NCI-H2081 treated with DMSO at 0.1 percent for 48 hours (cell line): ENCODE measurements at regions not wholly inside any gene's neighbourhood (a gene's known extent, or its start where the extent isn't known, plus 50 kb on each side); places are given as distances from the start of the nearest gene placed in this dataset.

Experiments
- DNase-seq: peaks from one replicate; lab custom pipeline; 2025; lab: John Stamatoyannopoulos, UW

DNA sequence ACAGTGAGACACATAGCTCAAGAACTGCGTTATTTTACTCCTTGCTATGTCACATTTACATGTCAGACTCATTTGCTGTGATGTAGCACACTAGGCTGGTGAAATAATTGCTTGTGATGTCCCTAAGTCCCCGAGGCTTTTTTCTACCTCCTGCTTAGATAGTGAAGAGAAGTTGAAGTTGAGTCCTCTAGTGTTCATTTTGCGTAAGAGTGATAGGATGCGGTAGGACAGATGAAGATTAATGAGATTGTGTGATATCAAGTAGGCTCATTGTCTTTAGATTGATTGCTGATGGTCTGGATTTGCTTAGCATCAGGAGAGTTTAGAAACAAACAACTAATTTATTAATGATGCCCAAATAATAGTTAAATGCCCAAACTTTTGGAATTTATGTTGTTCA lies 173.6 kb upstream of the NUDT6 start:
- no peak for DNase-seq

DNA sequence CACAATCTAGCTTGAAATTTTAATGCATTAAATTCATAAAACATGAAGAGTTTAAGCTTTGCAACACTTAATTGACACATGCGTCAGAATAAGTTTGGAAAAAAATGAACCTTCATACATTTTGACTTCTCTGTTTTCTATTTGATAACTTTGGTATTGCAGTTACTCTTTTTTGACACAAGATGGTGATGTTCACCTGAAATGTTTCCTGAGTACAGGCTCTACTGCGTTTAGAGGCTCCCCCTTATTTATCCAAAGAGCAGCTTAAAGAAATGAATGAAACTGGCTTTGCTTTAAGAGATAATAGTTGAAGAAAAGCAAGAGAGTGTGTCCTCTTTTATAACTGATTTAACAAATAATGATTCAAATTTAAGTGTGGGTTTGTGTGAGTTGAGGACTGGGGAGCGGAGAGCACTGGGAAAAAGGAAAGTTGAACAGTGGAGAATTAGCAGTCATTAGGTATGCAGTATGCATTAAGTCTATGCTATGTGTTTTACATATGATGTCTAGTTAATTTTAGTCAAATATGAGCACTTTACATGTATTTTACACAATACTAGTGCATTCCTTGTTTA lies 180.6 kb upstream of the NUDT6 start:
- no peak for DNase-seq

DNA sequence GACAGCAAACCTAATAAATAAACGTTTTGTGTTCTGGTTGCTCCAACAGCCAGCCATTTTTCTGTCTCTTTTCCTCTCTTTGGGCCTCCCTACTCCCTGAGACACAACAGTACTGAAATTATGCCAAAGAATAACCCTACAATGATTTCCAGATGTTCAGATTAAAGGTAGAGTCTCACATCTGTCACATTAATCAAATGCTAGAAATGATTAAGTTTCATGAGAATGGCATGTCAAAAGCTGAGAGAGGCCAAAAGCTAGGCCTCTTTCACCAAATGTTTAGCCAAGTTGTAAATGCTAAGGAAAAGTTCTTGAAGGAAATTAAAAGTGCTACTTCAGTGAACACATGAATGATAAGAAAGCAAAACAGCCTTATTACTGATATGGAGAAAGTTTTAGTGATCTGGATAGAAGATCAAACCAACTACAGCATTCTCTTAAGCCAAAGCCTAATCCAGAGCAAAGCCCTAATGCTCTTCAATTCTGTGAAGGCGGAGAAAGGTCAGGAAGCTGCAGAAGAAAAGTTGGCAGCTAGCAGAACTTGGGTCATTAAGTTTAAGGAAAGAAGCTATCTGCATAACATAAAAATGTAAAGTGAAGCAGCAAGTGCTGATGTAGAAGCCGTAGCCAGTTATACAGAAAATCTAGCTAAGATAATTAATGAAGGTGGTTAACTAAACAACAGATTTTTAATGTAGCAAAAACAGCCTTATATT lies 182.1 kb upstream of the NUDT6 start:
- DNase-seq, result no peak

DNA sequence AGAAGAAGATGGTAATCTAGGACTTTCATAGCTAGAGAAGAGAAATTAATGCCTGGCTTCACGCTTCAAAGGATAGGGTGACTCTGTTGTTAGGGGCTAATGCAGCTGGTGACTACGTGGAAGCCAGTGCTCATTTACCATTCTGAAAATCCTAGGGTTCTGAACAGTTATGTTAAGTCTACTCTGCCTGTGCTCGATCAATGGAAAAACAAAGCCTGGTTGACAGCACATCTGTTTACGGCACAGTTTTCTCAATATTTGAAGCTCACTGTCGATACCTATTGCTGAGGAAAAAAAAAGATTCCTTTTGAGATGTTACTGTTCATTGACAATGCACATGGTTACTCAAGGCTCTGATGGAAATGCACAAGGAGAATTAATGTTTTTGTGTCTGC lies 182.6 kb upstream of the NUDT6 start:
- DNase-seq, result no peak

DNA sequence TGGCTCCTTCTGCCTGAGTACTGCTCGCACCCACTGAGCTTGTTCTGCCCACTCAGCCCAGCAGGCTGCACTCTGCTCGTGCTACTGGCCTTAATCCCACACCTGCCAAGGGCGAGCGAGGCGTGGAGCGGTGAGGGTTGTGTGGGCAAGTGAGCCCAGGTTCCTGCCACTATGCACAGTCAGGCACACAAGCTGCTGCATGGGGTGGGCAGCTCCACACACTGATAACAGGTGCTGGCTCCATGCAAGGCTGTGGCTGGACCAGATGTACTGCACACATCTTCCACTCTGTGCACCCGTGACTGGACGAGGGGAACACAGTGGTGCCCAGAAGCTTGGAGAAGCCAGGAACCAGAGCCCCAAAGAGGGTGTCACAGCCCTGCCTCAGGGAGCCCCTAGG lies 184.3 kb upstream of the NUDT6 start:
- DNase-seq, result no peak

DNA sequence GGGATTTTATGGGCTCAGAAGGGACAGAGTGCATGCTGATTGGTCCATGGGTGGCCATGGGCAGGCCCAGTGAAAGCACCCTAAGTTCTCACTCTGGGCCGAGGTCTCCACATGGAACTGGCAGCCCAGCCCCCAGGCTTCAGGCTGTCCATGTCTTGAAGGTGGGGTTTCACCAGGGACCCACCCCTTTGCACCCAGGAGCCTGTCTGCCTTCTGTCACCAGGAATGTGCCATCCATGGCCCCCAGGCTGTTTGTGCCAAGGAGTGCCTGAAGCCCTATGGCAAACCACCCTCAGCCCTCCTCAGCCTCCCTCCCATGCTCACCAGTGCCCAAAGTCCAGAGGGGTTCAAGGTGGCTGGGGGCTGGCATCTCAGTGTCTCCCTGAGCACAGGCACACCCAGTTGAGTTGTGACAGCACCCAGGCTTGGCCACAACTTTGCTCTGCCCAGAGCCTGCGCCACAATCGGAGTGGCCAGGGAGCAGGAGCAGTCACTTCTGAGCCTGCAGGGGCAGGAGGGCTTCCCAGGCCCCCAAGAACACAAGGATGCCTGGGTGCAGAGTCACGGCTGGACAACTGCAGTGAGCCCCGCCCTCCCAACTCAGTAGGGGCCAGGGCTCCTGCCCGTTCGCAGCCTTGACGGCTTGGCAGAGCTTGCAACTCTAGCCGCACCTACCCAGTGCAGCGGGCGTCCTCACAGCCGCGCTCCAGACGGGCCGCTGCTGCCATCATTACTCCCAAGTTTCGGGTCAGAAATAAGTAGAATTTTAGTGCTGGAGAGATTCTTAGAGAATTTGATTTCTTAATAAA lies 185.3 kb upstream of the NUDT6 start:
- DNase-seq, result no peak

DNA sequence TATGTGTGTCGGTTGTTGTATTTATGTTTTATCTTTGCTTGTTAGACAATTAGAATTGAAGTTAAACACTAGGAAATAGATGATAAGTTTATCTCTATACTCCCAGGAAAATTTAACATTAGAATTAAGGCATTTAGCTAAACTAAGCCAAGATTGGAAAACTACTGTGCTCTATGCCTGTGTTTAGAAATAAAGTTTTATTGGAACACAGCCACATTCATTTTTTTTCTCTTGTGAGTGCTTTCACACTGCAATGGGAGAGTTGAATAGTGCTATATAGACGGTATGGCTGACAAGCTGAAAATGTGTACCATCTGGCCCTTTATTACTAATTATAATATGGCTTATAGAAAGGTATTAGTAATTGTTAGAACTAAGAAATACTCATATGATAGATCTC lies 186.7 kb upstream of the NUDT6 start:
- no peak for DNase-seq

DNA sequence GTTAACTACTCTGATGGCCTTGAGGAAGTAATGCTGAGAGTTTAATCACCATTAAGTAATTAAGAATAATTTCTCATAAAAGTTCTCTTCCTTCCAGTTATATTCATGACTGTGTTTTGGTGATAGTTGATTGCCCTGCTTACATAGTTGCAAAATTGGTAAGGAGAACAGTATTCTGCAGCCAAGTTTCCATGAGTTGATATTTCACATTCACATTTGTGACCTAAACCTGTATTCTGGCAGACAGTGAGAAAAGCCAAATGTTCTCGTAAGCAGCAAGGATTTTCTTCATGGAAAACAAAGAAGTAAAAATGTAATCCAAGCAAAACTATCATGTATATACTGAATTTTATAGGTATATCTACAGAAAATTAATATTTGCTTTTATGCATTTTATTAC lies 187.8 kb upstream of the NUDT6 start:
- DNase-seq, result no peak

DNA sequence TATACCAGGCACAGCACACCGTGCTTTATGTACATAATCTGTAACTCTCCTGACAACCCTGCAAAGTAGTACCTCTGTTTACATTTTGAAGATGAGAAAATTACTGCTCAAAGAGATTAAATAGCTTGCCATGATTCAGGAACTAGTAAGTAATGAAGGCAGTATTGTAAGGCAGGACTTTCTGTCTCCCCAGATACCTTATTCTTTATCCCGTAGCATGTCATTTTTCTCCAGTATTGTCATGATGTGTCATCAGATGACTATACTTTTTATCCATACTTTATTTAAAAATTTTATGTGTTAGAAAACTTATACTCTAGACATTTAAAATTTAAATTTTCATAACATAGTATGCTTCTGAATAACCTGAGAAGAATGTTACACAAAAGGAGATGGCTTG lies 188.3 kb upstream of the NUDT6 start:
- DNase-seq, result no peak

DNA sequence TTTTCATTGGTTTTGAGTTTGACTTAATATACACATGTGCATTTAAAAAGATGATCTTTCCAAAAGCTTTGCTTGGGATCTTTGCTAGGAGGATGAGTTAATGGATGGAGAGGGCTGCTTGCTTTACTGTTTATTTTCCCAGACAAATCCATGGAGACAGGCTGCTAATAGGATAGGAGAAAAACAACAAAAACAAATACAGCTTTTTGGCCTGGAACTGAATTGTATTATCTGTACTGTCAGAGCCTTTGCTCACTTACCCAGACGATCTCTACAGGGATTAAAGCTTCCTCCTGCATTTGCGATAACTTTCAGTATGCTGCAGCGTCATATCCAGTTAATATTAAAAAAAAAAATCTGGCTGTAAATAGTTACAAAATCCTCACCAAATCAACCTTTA lies 190.8 kb upstream of the NUDT6 start:
- DNase-seq, result no peak

DNA sequence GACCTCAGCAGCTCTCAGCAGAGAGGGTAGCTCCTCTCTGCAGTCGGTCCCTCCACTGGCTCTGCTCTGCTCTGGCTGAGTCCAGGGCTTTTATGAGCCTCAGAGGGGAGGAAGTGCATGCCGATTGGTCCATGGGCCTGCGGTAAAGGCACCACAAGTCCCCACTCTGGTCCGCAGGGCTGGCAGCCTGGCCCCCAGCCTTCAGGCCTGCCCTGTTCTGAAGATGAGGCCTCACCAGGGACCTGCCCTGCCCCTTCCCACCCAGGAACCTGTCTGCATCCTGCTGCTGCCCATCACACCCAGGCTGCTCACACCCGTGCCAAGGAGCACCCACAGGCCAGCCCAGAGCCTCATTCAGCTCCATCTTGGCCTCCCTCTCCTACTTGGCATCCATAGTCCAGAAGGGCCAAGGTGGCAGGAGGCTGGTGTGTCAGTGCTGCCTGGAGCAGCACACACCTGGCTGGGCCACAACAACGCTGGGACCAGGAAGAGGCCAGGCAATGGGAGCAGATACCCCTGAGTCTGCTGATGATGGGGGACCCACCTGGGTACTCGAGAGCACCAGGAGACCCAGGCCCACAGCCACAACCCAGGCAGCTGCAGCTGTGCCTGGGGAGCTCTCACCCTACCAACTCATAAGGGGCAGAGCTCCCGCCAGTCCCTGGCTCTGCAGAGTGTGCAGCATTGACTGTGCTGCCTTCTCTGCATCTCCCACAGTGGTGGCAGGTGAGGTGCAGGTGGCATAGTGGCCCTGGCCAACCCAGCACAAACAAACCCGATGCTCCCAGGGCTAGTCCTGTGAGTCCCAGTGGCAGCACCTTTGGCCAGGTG lies 191.9 kb upstream of the NUDT6 start:
- DNase-seq, result no peak

DNA sequence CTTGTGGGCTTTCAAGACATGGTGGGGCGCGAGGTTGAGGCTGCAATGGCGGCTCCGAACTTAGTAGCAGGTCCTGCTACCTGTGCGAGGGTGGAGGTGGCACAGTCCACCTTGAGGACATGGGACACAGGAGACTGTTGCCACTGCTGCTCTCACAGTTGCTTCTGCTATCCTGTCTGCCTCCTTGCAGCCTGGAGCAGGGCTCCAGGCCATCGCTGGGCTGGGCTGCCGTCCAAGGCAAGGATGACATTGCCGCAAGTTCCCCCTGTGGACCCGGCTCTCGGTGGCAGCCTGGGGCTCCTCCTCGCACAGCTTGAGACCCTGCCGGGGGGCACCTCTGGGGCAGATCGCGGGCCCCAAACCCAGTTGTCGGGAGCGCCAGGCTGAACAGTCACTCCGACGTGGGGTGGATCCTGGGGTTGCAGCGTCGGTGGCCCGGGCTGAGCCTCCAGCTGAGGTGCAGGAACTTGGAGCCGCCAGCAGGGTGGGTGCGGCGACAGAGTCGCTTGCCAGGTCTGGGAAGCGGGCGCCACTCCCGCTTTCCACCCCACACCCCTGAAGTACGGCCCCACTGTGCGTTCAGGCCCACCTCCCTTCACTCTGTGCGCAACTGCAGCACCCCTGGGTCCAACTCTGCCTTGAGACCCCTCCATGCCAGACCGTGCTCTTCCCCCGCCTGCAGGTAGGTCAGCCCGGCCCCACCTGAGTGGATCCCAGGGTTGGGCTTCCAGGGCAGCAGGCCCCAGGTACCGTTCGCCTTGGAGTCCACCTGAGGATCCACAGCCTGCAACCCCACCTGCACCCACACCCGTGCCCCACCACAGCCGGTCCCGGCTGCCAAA lies 192.7 kb upstream of the NUDT6 start:
- DNase-seq, result no peak

DNA sequence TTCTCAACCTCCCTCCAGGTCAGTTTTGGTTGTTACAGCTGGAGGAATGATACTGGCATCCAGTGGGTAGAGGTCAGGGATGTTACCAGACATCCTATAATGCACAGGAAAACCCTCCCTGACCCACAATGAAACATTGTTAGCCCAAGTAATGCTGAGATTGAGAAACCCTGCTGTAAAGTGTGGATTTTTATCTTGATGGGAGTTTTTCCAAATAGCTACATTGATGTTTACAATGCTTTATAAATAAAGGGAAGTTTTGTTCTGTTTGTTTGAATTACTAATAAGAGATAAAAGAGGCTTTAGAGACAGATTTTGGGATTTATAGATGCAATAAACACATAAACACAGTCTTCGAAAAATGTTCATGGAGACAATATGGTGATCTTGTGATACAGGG lies 194.0 kb upstream of the NUDT6 start:
- no peak for DNase-seq

DNA sequence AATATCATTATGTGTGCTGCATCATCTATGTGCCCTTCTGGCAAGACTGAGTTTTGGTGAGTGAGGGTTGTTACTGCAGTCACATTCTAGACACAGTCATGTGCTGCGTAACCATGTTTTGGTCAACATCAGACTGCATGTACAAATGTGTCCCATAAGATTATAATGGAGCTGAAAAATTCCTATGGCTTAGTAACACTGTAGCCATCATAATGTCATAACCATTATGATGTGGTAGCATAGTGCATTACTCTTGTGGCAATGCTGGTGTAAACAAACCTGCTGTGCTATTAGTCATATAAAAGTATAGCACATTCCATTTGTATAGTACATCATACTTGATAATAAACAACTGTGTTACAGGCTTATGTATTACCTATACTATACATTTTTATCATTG lies 198.1 kb upstream of the NUDT6 start:
- no peak for DNase-seq

DNA sequence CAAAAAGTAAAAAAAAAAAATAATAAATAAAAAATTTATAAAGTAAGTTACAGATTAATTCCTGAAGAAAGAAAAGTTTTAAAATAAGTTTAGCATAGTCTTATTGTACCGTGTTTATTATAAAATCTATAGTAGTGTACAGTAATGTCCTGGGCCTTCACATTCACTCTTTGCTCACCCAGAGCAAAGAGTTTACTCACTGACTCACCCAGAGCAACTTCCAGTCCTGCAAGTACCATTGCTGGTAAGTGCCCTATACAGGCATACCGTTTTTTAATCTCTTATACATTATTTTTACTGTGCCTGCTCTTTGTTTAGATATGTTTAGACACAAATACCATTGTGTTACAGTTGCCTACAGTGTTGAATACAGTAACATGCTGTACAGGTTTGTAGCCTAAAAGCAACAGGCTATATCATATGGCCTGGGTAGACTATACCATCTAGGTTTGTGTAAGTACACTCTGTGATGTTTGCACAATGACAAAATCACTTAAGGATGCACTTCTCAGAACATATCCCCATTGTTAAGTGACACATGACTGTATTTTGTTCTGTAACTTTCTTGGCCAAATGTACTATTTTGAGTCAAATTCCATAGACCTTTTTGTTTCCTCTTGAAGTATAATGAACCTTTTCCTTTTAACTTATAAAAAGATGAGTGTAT lies 199.0 kb upstream of the NUDT6 start:
- no peak for DNase-seq

DNA sequence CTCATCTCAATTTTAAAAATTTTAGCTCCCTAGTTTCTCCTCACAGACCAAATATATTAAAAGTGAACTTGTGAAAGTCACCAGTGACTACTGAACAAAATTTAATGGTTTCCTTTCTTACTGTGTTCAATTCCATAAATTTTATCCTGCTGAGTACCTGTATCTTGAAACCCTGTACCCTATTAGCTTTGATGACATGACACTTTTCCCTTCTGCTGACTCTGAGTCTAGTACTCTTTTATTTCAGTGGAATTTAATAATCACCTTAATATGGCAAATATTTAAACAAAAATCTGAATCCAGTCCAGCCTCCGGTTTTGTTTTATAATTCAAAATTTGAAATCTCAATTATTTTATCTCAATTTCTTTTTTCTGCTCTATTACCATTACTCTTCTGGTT lies 203.1 kb upstream of the NUDT6 start:
- DNase-seq, result no peak

DNA sequence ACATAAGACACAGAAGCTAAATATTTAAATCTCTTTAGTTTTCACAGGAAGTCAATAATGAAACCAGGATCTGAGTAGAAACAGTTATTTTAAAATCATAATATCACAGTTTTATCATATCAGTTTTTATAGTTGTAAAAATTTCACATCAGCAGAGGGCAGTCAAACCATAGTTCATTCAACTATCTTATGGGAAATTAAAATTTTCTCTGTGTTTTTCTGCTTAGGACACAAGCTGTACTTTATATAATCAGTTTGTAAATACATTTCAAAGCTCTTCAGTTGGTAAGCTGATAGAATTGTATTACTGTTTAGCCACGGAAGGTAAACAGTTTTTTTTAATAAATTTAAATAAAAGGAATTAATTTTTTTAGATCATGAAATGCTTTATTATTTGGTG lies 204.8 kb upstream of the NUDT6 start:
- DNase-seq, result no peak

DNA sequence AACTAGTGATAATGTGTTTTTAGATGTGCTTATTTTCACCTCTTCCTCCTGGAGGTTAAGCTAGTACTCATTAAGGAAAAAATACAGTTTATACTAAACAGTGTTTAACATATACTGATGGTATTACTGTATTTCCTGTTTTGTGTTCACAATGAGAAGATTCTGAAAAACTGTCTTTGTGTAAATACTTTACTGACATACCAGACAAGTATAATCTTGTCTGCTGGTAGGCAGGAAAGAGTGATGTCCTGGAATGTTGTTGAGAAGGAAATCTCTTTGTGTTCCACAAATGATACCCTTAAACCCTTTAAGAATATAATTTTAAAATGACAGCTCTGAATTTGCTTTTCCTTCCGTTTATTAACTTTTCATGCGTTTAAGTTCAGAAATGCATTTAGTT lies 205.5 kb upstream of the NUDT6 start:
- DNase-seq, result no peak

DNA sequence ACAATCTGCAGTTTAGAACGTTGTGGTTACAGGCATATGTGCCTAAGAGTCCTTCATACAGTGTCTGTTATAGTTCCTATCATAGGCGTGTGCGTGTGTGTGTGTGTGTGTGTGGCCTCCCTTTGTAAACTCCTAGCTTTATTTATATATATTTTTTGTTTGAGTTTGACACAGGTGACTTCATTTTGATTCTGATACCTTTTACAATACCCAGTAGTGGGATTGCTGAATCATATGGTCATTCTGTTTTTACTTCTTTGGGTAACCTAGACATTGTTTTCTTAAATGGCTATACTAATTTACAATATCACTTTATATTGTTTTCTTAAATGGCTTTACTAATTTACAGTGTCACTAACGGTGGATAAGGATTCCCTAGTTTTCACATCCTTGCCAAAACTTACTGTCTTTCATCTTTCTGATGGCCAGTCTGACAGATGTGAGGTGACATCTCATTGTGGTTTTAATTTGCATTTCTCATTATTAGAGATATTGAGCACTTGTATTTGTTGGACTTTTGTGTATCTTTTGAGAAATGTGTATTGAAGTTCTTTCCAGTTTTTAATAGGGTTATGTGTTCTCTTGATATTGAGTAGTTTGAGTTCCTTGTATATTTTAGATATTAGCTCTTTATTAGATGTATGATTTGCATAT lies 211.1 kb upstream of the NUDT6 start:
- no peak for DNase-seq

DNA sequence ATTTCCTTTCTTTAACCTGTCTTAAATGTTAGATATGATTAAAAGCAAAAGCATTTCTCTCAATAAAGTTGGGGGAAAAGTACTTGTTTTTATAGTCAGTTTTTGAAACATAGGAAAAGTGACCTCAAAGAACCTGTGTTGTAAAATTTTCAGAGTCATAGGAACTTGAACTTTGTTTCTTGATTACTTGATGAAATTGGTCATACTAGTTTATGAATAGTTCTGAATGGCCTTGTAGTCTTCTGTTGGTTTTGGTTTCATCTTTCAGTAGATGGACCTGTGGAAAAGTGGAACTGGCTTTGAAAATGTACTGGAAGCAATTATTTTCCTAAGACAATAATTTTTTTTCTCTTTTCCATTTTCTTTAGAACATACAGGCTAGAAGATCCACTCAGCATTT lies 222.2 kb upstream of the NUDT6 start:
- DNase-seq, result no peak

DNA sequence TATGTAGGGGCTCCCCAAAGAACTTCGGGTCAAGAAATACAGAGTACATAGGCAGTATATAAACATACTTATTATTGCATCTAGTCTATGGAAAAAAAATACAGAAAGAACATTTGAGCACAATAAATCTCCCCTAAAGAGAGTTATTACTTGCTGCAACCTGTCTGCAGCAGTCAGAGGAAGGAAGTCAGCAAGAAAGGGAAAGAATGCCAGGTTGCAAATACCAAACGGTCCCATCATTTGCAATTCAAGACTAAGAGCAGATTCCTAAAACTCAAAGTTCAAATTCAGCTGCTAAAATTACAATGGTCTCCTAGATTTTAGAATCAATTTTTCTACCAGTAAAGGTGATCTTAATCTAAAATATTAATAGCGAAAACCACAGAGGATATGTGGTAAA lies 236.2 kb upstream of the NUDT6 start:
- no peak for DNase-seq
